Cerebellar nuclear complex (tissue), 1 donor: ENCODE measurements at regions not wholly inside any gene's neighbourhood (a gene's known extent, or its start where the extent isn't known, plus 50 kb on each side); places are given as distances from the start of the nearest gene placed in this dataset.

Experiments used
- DNase-seq, 2 experiments: peaks; one replicate each; lab custom pipeline; 2025; lab: John Stamatoyannopoulos, UW

DNA sequence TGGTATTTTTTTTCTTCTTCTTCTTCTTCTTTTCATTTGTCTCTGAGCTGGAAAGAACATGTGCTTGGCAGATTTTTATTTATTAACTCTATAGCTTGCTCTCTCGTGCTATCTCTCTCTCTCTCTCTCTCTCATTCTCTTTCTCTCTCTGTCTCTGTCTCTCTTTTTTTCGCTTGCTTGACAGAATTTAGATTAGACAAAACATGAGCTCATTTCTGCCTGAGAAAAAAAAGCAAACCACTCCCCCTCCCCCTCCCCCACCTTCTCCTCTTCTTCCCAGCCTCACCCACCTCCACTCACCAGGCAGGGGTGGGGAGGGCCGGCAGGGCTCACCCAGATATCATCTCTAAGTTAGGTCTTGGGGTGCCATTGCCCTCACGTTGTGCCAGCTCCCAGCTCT lies 81.5 kb downstream of the PJA1 start:
- DNase-seq = no peak

- DNase-seq = no peak
Measured at GRCh38 chrX:69083361-69083760, 81.9 kb downstream of the PJA1 start.

DNA sequence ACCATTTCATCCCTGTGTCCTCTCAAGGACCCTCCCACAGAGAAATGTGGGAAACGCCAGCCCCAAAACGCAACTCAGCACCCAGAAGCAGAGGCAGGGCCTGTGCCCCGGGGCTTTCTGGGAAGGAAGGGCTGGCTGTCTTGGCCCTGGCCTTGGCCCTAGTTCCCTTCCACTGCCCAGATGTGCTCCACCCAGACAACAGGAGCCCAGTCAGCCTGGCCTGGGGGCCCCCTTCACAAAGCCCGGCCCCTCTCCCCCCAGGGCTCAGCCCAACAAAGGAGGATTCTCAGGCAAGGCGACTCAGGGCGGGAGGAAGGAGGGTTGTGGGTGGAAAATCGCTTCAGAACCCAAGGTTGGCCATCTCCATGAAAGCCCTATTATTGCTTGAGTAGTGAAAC lies 82.5 kb downstream of the PJA1 start:
- DNase-seq = no peak

DNA sequence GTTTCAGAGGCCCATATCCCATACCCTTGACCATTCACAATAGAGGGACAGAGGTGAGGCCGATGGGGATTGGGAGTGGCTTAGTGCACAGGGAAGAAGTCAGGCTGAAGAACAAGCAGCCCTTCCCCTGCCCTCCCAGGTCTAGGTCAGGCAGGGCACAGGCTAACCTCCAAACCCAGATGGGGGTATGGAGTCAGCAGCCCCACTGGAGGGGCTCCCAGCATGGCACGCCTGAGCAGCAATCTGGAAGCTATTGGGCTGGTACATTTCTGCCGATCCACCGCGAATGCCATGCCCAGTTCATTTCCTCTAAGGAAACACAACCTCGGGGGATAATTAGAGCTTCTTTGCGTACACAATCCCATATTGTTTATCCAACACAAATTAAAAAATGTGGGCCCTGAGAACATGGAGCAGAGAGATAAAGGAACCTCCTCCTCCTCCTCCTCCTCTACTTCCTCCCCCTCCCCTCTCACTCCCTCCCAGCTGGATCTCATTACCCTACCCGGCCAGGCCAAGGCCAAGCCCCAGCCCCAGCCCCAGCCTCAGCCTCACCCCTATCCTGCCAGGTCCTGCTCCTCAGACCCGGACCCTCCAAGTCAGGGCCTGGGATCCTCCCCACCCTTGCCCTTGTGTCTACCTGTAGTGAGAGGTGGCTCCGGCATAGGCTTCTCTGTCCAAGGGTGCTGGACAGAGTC lies 83.0 kb downstream of the PJA1 start:
- no peak for DNase-seq

GRCh38 chrX:69080855-69081465 lies 84.3 kb downstream of the PJA1 start:
- no peak for DNase-seq

DNA sequence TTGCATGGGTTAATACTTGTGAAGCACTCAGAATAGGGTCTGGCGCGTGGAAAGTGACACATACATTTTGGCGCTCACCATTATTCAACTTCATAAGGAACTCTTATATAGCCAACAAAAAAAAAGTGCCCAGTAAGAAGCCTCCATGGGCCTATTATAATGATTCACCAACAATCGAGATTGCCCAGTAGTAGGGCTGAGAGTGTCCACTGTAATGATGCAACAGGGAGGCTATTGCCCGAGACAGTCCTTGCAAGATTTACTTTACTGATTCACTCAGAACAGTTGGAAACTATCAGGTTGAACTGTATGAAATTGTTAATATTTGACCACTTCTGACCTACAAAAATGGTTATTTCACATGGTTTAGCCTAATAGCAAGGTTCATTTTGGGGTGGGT lies 86.0 kb downstream of the PJA1 start:
- no peak for DNase-seq

DNA sequence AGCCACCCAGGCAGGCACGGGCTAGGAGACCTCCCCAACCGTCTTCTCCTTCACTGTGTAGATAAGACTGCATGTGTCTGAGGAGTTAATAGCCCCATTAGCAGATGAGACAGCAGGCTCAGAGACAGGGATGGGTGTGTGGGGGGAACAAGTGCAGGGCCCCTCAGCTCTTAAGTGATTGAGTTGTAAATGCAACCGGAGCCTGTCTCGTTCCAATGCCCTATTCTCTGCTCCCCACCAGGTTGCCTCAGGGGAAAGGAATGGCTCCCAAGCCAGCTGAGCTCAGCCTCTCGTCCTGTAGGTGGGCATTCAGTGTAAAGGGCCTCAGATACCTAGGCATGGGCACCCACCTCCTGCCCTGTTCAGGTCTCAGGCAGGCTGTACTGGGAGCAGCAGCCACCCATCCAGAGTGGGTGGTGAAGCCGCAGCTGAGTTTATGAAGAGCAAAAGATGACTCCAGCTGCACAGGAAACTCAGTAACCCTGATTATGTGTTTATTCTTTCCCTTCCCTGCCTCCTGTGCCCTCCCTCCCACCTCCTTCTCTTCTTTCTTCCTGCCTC lies 87.3 kb downstream of the PJA1 start:
- DNase-seq = no peak

- no peak for DNase-seq
Measured at GRCh38 chrX:69076088-69076487, 89.2 kb downstream of the PJA1 start.

DNA sequence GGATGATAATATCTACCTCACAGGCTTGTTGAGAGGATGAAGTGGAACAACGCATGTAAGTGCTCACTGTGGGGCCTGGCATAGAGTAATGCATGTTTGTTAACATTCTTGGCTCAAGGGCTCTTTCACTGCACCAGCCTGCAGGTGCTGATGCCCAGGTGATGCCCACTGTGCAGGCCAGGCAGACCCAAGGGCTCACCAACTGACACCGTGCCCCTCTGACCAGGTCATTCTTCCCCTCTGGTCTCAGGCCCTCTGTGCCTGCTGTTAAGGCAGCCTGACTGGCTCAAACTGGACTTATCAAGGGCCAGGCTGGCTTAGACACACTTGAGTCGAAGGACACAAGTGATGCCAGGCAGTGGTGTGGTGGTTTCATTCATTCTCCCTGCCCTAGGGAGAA lies 90.5 kb downstream of the PJA1 start:
- DNase-seq = no peak

DNA sequence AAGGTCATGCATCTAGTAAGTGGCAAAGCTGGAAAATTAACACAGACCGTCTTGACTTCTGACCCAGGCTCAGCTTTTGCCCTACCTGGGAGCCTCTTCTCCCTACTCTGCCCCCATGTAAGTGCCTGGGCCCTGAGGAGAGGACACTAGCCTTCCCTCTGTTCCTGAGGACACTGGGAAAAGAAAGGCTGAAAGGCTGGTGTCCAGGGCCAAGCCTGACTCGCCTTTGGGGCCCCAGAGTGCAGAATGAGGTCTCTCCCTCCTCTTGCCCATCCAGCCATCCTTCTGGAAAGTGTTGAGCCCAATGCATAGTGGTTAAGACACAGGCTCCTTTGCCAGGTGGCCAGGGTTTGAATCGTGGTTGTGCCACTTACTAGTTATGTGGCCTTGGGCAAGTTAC lies 91.5 kb downstream of the PJA1 start:
- no peak for DNase-seq

- no peak for DNase-seq
Measured at GRCh38 chrX:69073241-69073640, 92.0 kb downstream of the PJA1 start.

- DNase-seq = peak in 1 of 2 experiments; percentile 2
Measured at GRCh38 chrX:69072486-69073006, 92.7 kb downstream of the PJA1 start.

GRCh38 chrX:69070949-69071650 lies 94.2 kb downstream of the PJA1 start:
- DNase-seq = peak in 1 of 2 experiments; percentile 16

DNA sequence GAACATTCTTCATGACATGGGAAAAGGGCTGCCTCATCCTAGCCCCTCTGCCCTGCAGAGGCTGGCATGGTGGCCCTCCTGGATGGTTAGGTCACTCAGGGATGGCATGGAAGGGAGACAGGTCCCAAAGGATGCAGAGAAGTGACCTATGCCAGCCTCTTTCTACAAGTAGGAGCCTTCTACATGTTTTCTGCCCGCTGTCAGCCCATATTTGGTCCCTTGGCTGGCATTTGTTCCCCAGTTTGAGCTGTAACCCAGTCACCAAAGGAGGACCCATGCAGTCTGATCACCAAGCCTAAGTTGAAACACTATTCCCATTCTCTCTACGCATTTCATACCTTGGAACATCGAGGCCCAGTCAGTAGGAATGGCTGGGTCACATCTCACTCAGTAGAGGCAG lies 95.4 kb downstream of the PJA1 start:
- no peak for DNase-seq

DNA sequence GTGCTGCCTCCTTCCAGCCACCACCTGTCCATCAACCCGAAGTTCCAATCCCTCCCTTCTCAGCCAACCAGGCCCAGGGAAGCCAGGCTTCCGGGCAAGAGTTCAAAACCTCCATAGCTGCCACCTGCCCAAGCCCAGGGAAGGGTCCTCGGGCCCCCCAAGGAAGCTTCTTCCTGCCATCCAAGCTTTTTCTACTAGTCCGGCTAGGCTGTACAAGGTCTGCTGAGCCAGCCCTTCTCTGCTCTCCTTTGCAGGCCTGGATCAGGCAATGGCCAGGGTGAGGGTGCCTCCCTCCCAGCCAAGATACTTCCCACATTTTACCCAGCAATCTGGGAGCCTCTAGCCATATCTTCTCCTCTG lies 96.2 kb downstream of the PJA1 start:
- no peak for DNase-seq

DNA sequence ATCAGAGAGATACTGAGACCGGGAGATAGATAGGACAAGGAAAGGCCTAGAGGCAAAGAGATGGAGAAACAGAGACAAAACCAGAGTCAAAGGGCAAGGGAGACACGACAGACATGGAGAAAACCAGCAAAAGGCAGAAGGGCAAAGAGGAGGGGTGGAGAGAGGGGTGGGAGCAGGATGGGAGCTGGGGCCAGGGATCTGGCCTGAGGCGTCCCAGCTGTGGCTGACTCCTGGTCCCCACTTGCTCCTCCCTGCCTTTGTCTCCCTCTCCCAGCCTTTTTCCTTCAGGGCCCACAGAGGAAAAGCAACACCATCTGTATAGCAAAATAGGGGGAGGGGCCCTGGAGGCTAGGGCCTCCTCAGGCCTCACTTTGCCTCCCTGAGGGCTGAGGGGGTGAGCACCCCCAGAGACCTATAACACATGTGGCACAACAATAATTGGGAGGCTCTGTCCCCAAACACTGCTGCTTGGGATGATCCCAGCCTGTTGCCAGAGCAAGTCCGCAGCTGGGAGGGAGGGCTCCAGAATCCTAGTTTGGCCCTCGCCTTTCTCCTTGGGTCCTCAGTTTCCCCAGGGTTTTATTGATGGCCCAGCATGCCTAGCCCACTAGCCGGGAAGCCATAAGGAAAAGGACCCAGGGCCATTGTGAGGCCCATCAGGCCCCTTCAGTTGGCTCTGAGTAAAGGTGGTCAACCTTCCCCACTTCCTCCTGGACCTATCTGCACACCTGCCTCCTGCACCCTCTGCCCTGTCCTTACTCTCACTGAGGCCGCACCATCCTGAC lies 96.8 kb downstream of the PJA1 start:
- DNase-seq = no peak

GRCh38 chrX:69067841-69068240 lies 97.4 kb downstream of the PJA1 start:
- no peak for DNase-seq

GRCh38 chrX:69066966-69067525 lies 98.2 kb downstream of the PJA1 start:
- DNase-seq = no peak

DNA sequence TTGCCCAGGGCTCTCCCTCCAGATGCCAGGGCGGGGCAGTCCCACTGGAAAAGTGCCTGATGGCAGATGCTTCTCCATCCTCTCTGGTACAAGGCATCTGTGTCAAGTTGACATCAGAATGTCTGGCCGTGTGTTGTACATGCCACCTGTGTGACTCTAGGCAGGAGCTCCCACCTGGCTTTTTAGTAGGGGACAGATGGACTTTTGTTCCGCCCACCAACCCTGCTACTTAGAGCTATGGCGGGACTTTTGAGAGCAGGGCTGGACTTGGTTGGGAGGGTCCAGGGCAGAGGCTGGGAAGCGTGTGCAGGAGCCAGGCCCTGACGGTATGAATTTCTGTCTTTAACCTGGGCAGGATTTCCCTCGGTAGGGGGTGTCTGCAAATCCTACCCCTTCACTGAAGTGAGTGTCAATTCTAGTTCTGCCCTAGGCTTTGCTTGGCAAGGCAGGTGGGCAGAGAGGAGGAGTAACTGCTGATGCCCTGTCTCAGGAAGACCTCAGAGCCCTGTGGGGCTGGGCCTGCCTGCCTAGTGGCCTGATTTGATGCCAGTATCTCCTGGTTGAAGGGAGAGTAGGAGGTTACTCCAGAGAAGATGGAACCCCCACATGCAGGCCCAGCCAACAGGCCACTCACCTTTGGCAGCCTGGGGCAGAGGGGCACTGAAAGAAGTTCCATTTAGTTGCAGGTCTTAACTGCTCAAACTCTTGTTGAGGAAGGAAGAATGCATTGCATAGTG lies 99.1 kb downstream of the PJA1 start:
- no peak for DNase-seq

DNA sequence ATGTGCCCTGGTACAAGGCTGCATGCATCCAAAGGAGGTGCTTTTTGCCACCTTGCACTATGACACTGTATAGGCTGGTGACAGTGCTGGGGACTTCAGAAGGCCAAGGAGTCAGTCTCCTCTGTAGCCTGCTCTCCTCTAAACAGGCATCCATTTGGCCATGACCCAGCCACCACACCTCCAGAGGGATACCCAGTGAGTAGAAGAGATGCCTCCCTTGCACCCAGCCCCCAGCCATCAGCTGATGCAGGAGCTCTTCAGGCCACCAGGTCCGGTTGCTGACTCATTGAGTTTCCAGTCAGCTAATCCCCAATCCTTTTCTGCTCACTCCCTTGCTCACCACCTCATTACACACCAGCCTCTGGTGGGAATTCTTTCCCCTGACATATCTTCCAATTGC lies 99.8 kb downstream of the PJA1 start:
- no peak for DNase-seq

GRCh38 chrX:69063486-69063885 lies 101.8 kb downstream of the PJA1 start:
- no peak for DNase-seq
